AG10803 (cell line): ENCODE measurements at regions not wholly inside any gene's neighbourhood (a gene's known extent, or its start where the extent isn't known, plus 50 kb on each side); places are given as distances from the start of the nearest gene placed in this dataset.
"Not testable (repeated sequence)": the region's sequence is repeated elsewhere in the genome, so short reads cannot be mapped to it uniquely, and the experiment has no call there.

Experiments
- DNase-seq: peaks from one replicate; pipeline ENCODE4 v3.0.0; 2010; ENCODE audit warnings: low read depth
- H3K4me3 ChIP-seq: 2 replicates; pipeline ENCODE4 v1.5.1; 2011; ENCODE audit warnings: mild to moderate bottlenecking, low read length, control low read depth
- TF ChIP-seq, protein P1 (sequence below): conservative IDR thresholded peaks from 2 replicates; pipeline ENCODE4 v1.5.1; 2011; ENCODE audit warnings: mild to moderate bottlenecking, low read length, control low read depth, inconsistent platforms

DNA sequence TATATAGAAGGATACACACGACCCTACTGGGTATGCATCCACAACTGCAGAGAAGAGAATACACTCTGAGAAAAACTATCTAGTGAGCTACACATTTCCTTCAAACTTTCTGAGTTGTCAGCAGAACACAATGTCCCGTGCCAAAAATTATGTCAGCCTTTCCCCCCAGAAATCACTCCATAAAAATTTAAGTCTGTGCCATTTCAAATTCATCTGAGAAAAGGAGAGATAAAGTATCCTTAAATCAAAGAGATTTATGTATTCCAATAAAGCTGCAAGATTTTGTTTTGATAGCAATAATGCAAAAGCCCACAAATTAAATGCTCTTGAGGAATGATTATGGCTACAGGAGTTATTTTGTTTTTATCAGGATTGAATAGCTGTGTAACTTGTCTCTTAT, 760.1 kb downstream of the CDH11 start:
- TF ChIP-seq, protein P1, sequence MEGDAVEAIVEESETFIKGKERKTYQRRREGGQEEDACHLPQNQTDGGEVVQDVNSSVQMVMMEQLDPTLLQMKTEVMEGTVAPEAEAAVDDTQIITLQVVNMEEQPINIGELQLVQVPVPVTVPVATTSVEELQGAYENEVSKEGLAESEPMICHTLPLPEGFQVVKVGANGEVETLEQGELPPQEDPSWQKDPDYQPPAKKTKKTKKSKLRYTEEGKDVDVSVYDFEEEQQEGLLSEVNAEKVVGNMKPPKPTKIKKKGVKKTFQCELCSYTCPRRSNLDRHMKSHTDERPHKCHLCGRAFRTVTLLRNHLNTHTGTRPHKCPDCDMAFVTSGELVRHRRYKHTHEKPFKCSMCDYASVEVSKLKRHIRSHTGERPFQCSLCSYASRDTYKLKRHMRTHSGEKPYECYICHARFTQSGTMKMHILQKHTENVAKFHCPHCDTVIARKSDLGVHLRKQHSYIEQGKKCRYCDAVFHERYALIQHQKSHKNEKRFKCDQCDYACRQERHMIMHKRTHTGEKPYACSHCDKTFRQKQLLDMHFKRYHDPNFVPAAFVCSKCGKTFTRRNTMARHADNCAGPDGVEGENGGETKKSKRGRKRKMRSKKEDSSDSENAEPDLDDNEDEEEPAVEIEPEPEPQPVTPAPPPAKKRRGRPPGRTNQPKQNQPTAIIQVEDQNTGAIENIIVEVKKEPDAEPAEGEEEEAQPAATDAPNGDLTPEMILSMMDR: no peak
- DNase-seq: no peak
- no peak overlapping the region for H3K4me3 ChIP-seq

DNA sequence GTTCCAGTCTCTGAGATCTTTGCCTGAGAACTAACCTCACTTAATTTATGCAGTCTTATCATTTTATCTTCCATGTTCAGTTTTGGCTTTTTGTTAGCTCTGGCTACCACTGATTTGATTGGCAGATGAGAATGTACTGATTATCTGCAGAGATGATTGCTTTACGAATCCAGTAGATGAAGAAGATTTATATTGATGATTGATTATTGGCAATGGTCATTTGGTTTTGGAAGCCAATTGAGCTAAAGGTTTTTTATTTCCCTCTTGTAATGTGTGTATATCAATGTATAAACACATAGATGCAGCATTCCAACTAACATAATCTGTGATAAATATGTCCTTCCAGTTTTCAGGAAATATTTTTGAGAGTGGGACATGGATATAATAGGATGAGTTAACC, 763.6 kb downstream of the CDH11 start:
- TF ChIP-seq, protein P1: no peak
- no peak for DNase-seq
- no peak overlapping the region for H3K4me3 ChIP-seq

DNA sequence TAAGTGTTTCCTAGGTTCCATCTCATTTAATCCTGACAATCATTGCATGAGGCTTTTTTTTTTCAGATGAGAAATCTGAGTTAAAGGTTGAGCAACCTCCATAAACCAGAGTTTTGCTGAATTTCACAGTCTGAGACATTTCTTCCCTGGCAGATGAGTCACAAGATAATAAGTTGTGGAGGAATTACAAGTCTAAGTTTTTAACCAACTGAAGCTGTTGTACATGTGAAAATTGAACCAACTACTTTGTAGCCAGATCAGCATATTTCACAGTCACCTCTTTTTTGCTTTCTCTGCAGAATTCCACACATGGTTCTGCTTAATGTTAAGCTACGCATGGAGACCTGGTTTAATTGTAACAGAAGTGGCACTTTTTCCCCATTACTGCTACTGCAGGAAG, 765.6 kb downstream of the CDH11 start:
- H3K4me3 ChIP-seq: no peak overlapping the region
- TF ChIP-seq, protein P1: no peak
- peak; percentile 96 for DNase-seq

DNA sequence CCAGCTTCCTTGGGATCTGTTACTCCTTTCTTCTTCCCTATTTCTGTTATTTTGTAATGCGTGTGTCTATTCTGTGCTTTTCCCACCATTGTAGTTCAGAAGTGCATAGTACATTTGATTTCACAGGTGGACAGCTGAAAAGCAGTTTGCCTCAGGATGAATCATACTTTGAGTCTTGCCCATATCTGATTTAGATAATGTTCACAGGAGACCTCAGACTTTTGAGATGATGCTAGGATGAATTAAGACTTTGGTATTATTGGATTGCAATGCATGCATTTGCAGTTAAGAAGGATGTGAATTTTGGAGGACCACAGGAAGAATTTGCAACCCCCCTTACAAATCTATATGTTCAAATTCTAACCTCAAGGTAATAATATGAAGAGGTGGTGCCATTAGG, 769.6 kb downstream of the CDH11 start:
- no peak overlapping the region for H3K4me3 ChIP-seq
- TF ChIP-seq, protein P1: no peak
- no peak for DNase-seq

DNA sequence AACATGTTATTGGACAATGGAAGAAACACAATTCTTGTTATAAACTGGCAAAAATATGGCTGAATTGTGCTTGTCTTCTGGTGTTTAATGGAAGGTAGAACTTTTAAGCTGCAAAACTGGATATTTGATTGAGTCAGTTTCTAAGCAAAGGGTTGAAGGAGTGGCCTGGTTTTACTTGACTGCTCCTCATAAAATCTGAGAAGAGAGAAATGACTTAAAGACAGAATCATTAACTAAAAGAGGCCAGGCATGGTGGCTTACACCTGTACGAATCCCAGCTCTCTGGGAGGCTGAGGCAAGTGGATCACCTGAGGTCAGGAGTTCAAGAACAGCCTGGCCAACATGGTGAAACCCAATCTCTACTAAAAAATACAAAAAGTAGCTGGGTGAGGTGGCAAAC, 770.7 kb downstream of the CDH11 start:
- H3K4me3 ChIP-seq: no peak overlapping the region
- TF ChIP-seq, protein P1: no peak
- DNase-seq: no peak

DNA sequence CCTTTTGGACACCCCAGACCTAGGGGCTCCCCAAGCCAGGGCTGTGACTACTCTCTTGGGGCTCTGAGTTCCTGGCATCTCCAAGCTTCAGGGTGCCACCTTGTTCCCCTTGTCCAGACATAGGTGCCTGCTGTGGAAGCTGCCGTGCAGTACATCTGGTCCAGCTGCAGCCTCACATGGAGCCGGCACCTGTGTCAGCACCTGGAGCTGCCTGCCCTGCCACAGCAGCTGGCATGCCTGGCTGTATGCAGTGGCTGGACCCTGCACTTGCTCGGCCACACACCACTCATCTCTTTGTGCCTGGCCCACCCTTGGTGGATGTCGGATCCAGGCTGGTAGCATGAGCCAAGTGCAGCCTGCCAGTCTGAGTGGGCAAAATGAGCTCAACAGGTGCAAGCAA, 775.8 kb downstream of the CDH11 start:
- H3K4me3 ChIP-seq: no peak overlapping the region
- DNase-seq: no peak
- TF ChIP-seq, protein P1: no peak

DNA sequence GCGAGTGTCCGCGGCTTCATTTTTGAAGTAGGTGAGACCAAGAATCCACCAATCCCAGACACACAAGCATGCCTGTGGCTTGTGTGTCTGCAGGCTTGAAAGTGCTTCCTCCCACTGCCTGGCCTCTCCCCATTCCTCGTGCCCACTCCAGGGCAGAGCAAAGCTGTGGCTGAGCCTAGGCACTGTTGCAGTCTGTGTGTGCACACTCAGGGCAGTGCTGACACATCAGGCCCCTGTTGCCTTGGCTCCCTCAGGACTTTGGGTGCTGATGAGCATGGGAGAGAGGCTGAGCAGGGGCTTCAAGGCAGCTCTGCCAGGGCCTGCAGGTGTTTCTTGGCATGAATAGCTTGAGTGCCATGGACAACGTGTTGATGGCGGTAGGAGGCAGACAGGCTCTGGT, 776.7 kb downstream of the CDH11 start:
- no peak for DNase-seq
- H3K4me3 ChIP-seq: no peak overlapping the region
- TF ChIP-seq, protein P1: no peak

DNA sequence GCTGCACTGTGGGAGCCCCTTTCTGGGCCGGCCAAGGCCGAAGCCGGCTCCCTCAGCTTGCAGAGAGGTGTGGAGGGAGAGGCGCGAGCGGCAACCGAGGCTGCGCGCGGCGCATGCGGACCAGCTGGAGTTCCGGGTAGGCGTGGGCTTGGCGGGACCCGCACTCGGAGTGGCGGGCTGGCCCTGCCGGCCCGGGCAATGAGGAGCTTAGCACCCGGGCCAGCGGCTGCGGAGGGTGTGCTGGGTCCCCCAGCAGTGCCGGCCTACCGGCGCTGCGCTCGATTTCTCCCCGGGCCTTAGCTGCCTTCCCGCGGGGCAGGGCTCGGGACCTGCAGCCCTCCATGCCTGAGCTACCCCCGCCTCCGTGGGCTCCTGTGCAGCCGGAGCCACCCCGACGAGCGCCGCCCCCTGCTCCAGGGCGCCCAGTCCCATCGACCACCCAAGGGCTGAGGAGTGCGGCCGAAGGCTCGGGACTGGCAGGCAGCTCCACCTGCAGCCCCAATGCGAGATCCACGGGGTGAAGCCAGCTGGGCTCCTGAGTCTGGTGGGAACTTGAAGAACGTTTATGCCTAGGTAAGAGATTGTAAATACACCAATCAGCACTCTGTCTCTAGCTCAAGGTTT, 777.9 kb downstream of the CDH11 start:
- DNase-seq, H3K4me3 ChIP-seq: not testable (repeated sequence)
